A673 (cell line): ENCODE measurements at regions not wholly inside any gene's neighbourhood (a gene's known extent, or its start where the extent isn't known, plus 50 kb on each side); places are given as distances from the start of the nearest gene placed in this dataset.
A peak's percentile ranks its signal among the peaks of the same experiment; 100 is the strongest.

Experiments used
- BruUV-seq: library from RNA; stranded (reverse); fragments of 400-500 nt; replicated peaks from 2 replicates; lab custom pipeline; 2021; lab: Mats Ljungman, UMichigan
- CTCF ChIA-PET: fragments of 300-600 bp; sonication (Branson Sonifier 250); formaldehyde crosslinking; loops from one replicate; lab custom pipeline; 2022; ENCODE audit warnings: antibody characterized with exemption; lab: Charles Lee
- POLR2A ChIA-PET: fragments of 300-600 bp; sonication (Branson Sonifier 250); formaldehyde crosslinking; loops from one replicate; lab custom pipeline; 2022; ENCODE audit warnings: antibody characterized with exemption; ENCODE audit not compliant: low non-redundant PET; lab: Charles Lee
- DNase-seq: peaks from one replicate; pipeline ENCODE4 v3.0.0-alpha.2; 2015; ENCODE audit warnings: low spot score
- H3K27ac ChIP-seq: fragments of 200-600 bp; sonication (generic); 2 replicates; pipeline ENCODE4 v1.5.1; 2016; ENCODE audit warnings: mixed run types, low read depth, mild to moderate bottlenecking, mixed read lengths, antibody characterized with exemption, low read length; ENCODE audit not compliant: poor library complexity, severe bottlenecking
- H3K27me3 ChIP-seq: fragments of 200-600 bp; sonication (generic); replicated peaks from 2 replicates; pipeline ENCODE4 v1.6.1; 2017; ENCODE audit warnings: mixed run types, low read depth, mild to moderate bottlenecking, mixed read lengths, antibody characterized with exemption, low read length; ENCODE audit not compliant: insufficient read depth, poor library complexity
- H3K36me3 ChIP-seq: fragments of 200-600 bp; sonication (generic); 2 replicates; pipeline ENCODE4 v1.6.1; 2016; ENCODE audit warnings: mixed run types, mild to moderate bottlenecking, mixed read lengths, antibody characterized with exemption, low read length; ENCODE audit not compliant: insufficient read depth, poor library complexity, severe bottlenecking
- H3K4me1 ChIP-seq: fragments of 200-600 bp; sonication (generic); 2 replicates; pipeline ENCODE4 v1.6.1; 2017; ENCODE audit warnings: mixed run types, mild to moderate bottlenecking, mixed read lengths, antibody characterized with exemption, low read length; ENCODE audit not compliant: insufficient read depth, poor library complexity, severe bottlenecking
- H3K4me3 ChIP-seq: fragments of 200-600 bp; sonication (generic); 2 replicates; pipeline ENCODE4 v1.5.1; 2016; ENCODE audit warnings: low read depth, mixed run types, mild to moderate bottlenecking, mixed read lengths, low read length; ENCODE audit not compliant: poor library complexity, severe bottlenecking
- H3K9me3 ChIP-seq: fragments of 200-600 bp; sonication (generic); 2 replicates; pipeline ENCODE4 v1.6.1; 2016; ENCODE audit warnings: mixed run types, low read depth, mild to moderate bottlenecking, mixed read lengths, antibody characterized with exemption, low read length; ENCODE audit not compliant: poor library complexity, severe bottlenecking
- EZH2 ChIP-seq: fragments of 200-600 bp; sonication (generic); IDR thresholded peaks from 2 replicates; pipeline ENCODE4 v1.6.1; 2017; ENCODE audit warnings: borderline replicate concordance, low read depth, mild to moderate bottlenecking, mixed read lengths, antibody characterized with exemption, low read length; ENCODE audit not compliant: poor library complexity, severe bottlenecking
- intact Hi-C: fragments of 100-400 bp; cut with micrococcal nuclease; formaldehyde crosslinking; loops from one replicate; pipeline ENCODE4 v1.10.0; 2022; ENCODE audit not compliant: unreplicated experiment
- TF ChIP-seq, protein P1 (sequence below): fragments of 300-800, 200-600 bp; sonication (generic); conservative IDR thresholded peaks from 2 replicates; pipeline ENCODE4 v1.5.1; 2017; ENCODE audit warnings: low read depth, mild to moderate bottlenecking, antibody characterized with exemption, low read length, moderate library complexity, mixed read lengths

DNA sequence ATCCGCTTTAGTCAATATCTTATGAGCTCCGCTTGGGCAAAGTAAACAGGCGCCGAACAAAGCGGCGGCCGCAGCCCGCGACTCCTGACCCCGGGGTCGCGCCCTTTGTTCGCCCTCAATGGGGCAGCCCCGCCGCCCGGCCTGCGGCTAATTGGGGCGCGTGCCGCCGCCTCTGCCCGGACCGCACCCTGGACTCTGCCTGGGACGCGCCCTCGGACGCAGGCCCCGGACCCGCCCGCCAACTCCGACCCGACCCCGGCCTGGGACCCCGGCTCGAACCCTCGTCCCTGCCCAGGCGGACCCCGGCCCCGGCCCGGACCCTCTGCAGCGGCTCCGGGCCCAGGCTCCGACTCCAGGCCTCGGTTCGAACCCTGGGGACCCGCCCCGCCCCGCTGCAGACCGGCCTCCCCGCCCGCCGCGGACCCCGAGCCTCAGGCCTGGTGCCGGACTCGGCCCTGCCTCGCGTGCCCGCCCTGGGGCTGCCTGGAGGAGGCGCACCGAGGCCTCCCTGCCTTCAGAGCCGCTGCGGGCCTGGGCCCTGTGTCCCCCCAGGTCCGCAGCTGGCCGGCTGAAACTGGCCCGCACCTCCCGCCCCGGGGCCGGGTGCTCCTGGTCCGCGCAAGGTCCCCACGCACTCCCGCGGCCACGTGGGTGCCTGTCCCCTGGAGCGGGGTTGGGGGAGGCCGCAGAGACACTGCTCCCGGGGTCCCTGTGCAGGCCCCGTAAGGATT lies 84.7 kb upstream of the WNT7B start:
- Histone ChIP-seq H3K4me1 (peaks cover 41% of the 10 kb centered on the region), H3K27ac (no peak overlapping the region), H3K9me3 (no peaks in the 10 kb centered on the region), H3K36me3 (no peaks in the 10 kb centered on the region), H3K27me3 (no peaks in the 10 kb centered on the region), H3K4me3 (no peak overlapping the region)
- TF ChIP-seq EZH2: no peak
- TF ChIP-seq, protein P1, sequence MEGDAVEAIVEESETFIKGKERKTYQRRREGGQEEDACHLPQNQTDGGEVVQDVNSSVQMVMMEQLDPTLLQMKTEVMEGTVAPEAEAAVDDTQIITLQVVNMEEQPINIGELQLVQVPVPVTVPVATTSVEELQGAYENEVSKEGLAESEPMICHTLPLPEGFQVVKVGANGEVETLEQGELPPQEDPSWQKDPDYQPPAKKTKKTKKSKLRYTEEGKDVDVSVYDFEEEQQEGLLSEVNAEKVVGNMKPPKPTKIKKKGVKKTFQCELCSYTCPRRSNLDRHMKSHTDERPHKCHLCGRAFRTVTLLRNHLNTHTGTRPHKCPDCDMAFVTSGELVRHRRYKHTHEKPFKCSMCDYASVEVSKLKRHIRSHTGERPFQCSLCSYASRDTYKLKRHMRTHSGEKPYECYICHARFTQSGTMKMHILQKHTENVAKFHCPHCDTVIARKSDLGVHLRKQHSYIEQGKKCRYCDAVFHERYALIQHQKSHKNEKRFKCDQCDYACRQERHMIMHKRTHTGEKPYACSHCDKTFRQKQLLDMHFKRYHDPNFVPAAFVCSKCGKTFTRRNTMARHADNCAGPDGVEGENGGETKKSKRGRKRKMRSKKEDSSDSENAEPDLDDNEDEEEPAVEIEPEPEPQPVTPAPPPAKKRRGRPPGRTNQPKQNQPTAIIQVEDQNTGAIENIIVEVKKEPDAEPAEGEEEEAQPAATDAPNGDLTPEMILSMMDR: no peak
- intact Hi-C loops: no loop called here
- no peak for DNase-seq
- ChIA-PET POLR2A (no interaction called here), CTCF (no interaction called here)
- no TSS peak for BruUV-seq

DNA sequence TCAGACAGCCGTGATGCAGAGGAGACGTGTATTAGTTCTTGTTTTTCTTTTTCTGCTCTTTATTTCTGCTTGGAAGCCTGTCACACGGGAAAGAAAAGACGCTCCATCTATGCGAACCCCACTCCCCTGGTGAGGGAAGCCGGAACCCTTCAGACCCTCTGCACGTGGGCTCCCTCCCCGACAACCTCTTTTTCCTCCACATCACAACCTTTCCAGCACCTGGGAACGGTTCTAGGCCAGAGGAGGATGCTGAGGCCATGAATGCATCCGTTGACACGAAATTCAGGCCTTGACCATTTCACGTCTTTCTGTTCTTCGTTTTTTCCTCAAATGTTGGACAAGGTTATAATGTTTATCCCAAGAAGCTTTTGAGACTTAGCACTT lies 85.3 kb upstream of the WNT7B start:
- POLR2A ChIA-PET: no interaction called here
- H3K27ac ChIP-seq: peak overlapping the region; percentile 31
- no TSS peak for BruUV-seq

DNA sequence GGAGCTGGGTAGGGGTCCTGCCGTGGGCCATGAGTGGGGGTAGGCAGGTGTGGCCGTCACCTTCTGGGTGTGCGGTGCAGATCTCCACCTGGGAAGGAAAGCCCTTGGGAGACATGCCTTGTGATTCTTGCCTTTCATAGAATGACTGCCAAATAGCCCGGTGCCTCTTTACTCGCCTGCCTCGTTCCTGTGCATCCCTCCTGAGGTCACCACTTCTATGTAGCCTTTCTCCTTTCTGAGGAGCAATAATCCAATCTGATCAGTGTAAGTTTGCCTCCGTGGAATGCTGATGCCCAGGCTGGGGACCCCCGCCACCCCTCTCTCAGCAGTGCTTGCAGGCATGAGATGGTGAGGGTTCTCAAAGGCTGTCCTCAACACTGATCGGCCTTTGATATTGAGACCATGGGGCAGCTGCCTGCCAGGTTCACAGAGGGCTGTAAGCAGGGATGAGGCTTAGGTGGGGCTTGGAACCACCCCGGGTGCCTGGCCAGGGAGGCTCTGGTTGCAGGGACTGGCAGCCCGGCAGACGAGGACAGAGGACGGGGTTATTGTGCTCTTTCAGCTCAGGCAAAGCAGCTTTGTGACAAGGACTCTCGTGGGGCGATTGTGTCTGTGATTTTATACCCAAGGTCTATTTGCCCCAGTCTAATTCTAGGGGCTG lies 86.1 kb upstream of the WNT7B start:
- Histone ChIP-seq H3K27me3 (no peaks in the 10 kb centered on the region), H3K27ac (peak overlapping the region; percentile 44), H3K36me3 (no peaks in the 10 kb centered on the region), H3K4me1 (peaks cover 34% of the 10 kb centered on the region), H3K4me3 (no peak overlapping the region), H3K9me3 (no peaks in the 10 kb centered on the region)
- BruUV-seq: no TSS peak
- CTCF ChIA-PET: no interaction called here
- POLR2A ChIA-PET: no interaction called here
- TF ChIP-seq EZH2: no peak
- TF ChIP-seq, protein P1: no peak
- no peak for DNase-seq
- intact Hi-C loops: no loop called here

More for the DNA sequence above, 85.3 kb upstream of the WNT7B start:
- CTCF ChIA-PET: no interaction called here
- no peaks in the 10 kb centered on the region for H3K27me3 ChIP-seq
- H3K4me3 ChIP-seq: no peak overlapping the region
- intact Hi-C loops: no loop called here
- H3K36me3 ChIP-seq: no peaks in the 10 kb centered on the region
- DNase-seq: no peak
- TF ChIP-seq, protein P1: no peak
- no peak for TF ChIP-seq EZH2
- no peaks in the 10 kb centered on the region for H3K9me3 ChIP-seq
- peaks cover 38% of the 10 kb centered on the region for H3K4me1 ChIP-seq
